Breast epithelium (tissue), 3 donors: ENCODE measurements at regions not wholly inside any gene's neighbourhood (a gene's known extent, or its start where the extent isn't known, plus 50 kb on each side); places are given as distances from the start of the nearest gene placed in this dataset.

Experiments
- CTCF ChIP-seq, 3 donors: fragments of 450-650 bp; IDR thresholded peaks; one replicate each; pipeline ENCODE4 v1.5.1; 2016 to 2017; ENCODE audit warnings: antibody characterized with exemption in 3 of 3, mild to moderate bottlenecking in 3 of 3, moderate library complexity in 3 of 3
- POLR2A ChIP-seq: fragments of 450-650 bp; IDR thresholded peaks from one replicate; pipeline ENCODE4 v1.6.1; 2016; ENCODE audit warnings: antibody characterized with exemption, mild to moderate bottlenecking, moderate library complexity
- POLR2AphosphoS5 ChIP-seq, 3 donors: sonication (generic); formaldehyde crosslinking; IDR thresholded peaks; one replicate each; pipeline ENCODE4 v1.6.1; 2017; ENCODE audit warnings: antibody characterized with exemption in 3 of 3

- TF ChIP-seq POLR2A: no peak
- TF ChIP-seq CTCF (IDR thresholded peaks at IDR 0.05): no peak
- TF ChIP-seq POLR2AphosphoS5 (IDR thresholded peaks at IDR 0.05): no peak
Measured at GRCh38 chr4:116866106-116866505, 219.3 kb downstream of the TRAM1L1 start.
